Vagina (tissue), 2 donors: ENCODE measurements at regions not wholly inside any gene's neighbourhood (a gene's known extent, or its start where the extent isn't known, plus 50 kb on each side); places are given as distances from the start of the nearest gene placed in this dataset.
A peak's percentile ranks its signal among the peaks of the same experiment; 100 is the strongest.

Experiments used
- DNase-seq, 2 donors: peaks; one replicate each; pipeline ENCODE4 v3.0.0-alpha.2; 2017; ENCODE audit errors: extremely low spot score in 2 of 2
- H3K27ac ChIP-seq: fragments of 200-600 bp; sonication (generic); one replicate; pipeline ENCODE4 v1.5.1; 2019
- H3K27me3 ChIP-seq: fragments of 200-600 bp; sonication (generic); one replicate; pipeline ENCODE4 v1.5.1; 2019
- H3K36me3 ChIP-seq, 2 donors: fragments of 200-600 bp; sonication (generic); one replicate each; pipeline ENCODE4 v1.5.1; 2017 to 2019
- H3K4me1 ChIP-seq: fragments of 200-600 bp; sonication (generic); one replicate; pipeline ENCODE4 v1.5.1; 2019
- H3K4me3 ChIP-seq, 2 donors: fragments of 200-600 bp; sonication (generic); 1 replicate in 1 of 2; 2 replicates in 1 of 2; pipeline ENCODE4 v1.5.1; 2016 to 2019
- H3K9me3 ChIP-seq: fragments of 200-600 bp; sonication (generic); one replicate; pipeline ENCODE4 v1.5.1; 2019
- POLR2A ChIP-seq, 2 donors: fragments of 450-650 bp; IDR thresholded peaks; one replicate each; pipeline ENCODE4 v1.6.1; 2017; ENCODE audit warnings: antibody characterized with exemption in 2 of 2, mild to moderate bottlenecking in 2 of 2, moderate library complexity in 2 of 2
- POLR2AphosphoS5 ChIP-seq, 2 donors: sonication (generic); formaldehyde crosslinking; IDR thresholded peaks; one replicate each; pipeline ENCODE4 v1.9.0; 2017; ENCODE audit warnings: antibody characterized with exemption in 2 of 2, mild to moderate bottlenecking in 2 of 2, low read depth in 1 of 2; ENCODE audit not compliant: insufficient read depth in 1 of 2
- intact Hi-C: fragments of 100-400 bp; cut with DNase I; formaldehyde crosslinking; loops from one replicate; pipeline ENCODE4 v1.15.1; 2023
- TF ChIP-seq, protein P1 (sequence below), 3 experiments: fragments of 450-650 bp in 2 of 3; fragments of 200-600 bp in 1 of 3; sonication (generic) in 1 of 3; IDR thresholded peaks; one replicate each; pipeline ENCODE4 v1.5.1; 2017 to 2019; ENCODE audit warnings: antibody characterized with exemption in 3 of 3, mild to moderate bottlenecking in 2 of 3, moderate library complexity in 2 of 3

DNA sequence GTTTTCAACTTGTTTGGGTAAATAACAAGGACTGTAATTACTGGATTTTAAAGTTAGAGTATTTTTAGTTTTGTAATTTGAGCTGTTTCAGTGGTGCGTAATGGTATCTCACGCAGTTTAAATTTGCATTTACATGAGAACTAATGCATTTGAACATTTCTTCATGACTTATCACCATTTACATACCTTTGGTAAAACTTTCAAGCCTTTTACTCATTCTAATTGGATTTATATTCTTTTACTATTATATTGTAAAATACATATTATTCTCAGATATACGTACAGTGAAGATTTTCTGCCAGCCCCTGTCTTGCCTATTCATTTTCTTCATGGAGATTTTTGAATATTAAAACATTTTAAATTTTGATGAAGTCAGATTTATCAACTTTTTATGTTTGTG, 703.8 kb downstream of the MECOM start:
- intact Hi-C loops, result no loop called here
- Histone ChIP-seq H3K4me3 (no peak overlapping the region), H3K4me1 (peaks cover 6% of the 10 kb centered on the region), H3K9me3 (no peaks in the 10 kb centered on the region), H3K27me3 (no peaks in the 10 kb centered on the region), H3K36me3 (no peaks in the 10 kb centered on the region), H3K27ac (no peak overlapping the region)
- no peak for TF ChIP-seq POLR2A (IDR thresholded peaks at IDR 0.05)
- TF ChIP-seq POLR2AphosphoS5 (IDR thresholded peaks at IDR 0.05; ENCODE audit: insufficient read depth in 1 of 2, low read depth in 1 of 2), result no peak
- TF ChIP-seq, protein P1, sequence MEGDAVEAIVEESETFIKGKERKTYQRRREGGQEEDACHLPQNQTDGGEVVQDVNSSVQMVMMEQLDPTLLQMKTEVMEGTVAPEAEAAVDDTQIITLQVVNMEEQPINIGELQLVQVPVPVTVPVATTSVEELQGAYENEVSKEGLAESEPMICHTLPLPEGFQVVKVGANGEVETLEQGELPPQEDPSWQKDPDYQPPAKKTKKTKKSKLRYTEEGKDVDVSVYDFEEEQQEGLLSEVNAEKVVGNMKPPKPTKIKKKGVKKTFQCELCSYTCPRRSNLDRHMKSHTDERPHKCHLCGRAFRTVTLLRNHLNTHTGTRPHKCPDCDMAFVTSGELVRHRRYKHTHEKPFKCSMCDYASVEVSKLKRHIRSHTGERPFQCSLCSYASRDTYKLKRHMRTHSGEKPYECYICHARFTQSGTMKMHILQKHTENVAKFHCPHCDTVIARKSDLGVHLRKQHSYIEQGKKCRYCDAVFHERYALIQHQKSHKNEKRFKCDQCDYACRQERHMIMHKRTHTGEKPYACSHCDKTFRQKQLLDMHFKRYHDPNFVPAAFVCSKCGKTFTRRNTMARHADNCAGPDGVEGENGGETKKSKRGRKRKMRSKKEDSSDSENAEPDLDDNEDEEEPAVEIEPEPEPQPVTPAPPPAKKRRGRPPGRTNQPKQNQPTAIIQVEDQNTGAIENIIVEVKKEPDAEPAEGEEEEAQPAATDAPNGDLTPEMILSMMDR (IDR thresholded peaks at IDR 0.05), result no peak
- DNase-seq, result no peak

DNA sequence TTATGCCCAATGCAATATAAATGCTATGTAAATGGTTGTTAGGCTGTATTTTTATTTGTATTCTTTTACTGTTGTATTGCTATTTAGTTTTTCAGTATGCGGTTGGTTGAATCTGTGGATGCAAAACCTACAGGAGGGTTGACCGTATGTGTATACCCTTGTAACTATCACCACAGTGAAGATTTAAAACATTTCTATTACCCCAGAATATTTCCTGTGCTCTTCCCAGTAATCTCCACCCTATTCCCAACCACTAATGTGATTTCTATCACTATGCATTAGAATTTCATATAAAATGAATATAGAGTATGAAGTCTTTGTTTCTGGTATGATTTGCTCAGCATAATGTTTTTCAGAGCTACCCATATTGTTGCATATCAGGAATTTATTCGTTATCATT, 705.0 kb downstream of the MECOM start:
- peaks cover 6% of the 10 kb centered on the region for H3K4me1 ChIP-seq
- no peak overlapping the region for H3K27ac ChIP-seq
- H3K36me3 ChIP-seq, result no peaks in the 10 kb centered on the region
- no peaks in the 10 kb centered on the region for H3K27me3 ChIP-seq
- H3K4me3 ChIP-seq, result no peak overlapping the region
- intact Hi-C loops, result no loop called here
- no peaks in the 10 kb centered on the region for H3K9me3 ChIP-seq
- TF ChIP-seq, protein P1 (IDR thresholded peaks at IDR 0.05), result no peak
- TF ChIP-seq POLR2AphosphoS5 (IDR thresholded peaks at IDR 0.05; ENCODE audit: insufficient read depth in 1 of 2, low read depth in 1 of 2), result no peak
- no peak for TF ChIP-seq POLR2A (IDR thresholded peaks at IDR 0.05)
- no peak for DNase-seq

DNA sequence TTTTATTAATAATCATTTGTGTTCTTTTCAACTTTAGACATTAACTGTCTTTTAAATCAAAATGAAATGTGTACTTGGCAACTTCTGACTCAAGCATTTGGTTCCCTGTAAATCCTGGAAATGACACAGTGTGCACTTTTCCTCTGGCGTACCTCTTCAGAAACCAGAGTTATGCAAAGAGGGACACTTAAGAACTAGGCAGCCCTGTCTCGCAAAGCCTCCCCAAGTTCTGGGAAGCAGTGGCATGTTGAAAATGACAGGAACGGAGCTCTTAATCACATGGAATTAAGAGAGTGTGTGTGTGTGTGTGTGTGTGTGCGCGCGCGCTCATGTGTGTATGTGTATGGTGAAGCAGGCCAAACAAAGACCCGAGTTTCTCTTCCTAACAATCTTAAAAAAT, 707.4 kb downstream of the MECOM start:
- Histone ChIP-seq H3K4me1 (peaks cover 6% of the 10 kb centered on the region), H3K27me3 (no peaks in the 10 kb centered on the region), H3K4me3 (no peak overlapping the region), H3K9me3 (no peaks in the 10 kb centered on the region), H3K27ac (no peak overlapping the region), H3K36me3 (no peaks in the 10 kb centered on the region)
- TF ChIP-seq, protein P1 (IDR thresholded peaks at IDR 0.05), result no peak
- TF ChIP-seq POLR2A (IDR thresholded peaks at IDR 0.05) (no peak), POLR2AphosphoS5 (IDR thresholded peaks at IDR 0.05; ENCODE audit: insufficient read depth in 1 of 2, low read depth in 1 of 2) (no peak)
- DNase-seq, result no peak
- intact Hi-C loops, result no loop called here

DNA sequence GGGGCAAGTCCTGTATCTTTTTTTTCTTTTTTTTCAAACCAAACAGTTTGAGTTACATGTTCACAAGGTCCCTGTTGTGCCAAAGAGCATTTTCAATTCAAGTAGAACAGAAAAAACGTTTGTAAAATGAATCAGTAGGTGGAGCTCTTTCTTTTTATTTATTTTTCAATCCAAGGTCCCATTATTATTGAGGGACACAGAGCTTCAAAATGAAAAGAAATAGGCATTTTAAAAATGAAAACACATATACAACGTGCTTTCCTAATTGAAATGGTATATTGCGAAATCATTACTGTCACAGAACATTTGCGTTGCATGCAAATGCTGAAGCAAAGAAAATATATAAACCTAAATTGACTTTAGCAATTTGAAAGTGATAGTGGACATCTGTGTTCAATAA, 711.0 kb downstream of the MECOM start:
- Histone ChIP-seq H3K36me3 (no peaks in the 10 kb centered on the region), H3K27me3 (no peaks in the 10 kb centered on the region), H3K4me3 (no peak overlapping the region), H3K4me1 (peaks cover 6% of the 10 kb centered on the region), H3K27ac (no peak overlapping the region), H3K9me3 (no peaks in the 10 kb centered on the region)
- intact Hi-C loops, result no loop called here
- TF ChIP-seq, protein P1 (IDR thresholded peaks at IDR 0.05), result peak in 1 of 3 experiments; percentile 15
- no peak for TF ChIP-seq POLR2A (IDR thresholded peaks at IDR 0.05)
- no peak for DNase-seq

DNA sequence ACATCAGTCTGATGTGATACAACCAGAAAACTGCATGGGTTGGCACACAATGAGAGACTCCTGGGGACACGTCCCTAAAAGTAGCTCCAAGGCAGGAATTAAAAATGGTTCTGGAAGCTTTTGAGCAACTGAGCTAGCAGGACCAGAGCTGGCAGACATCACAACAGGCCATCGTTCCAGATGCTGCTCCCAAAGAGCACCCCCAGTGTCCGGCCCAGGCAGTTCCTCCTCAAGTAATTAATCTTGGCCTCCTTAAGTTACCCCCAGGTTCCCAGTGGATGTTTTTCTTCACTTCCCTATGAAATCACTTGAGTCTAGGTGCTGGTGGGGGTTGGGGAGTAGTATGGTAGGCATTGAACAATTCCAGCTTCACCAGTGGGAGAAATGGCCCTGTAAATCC, 711.6 kb downstream of the MECOM start:
- Histone ChIP-seq H3K36me3 (no peaks in the 10 kb centered on the region), H3K4me3 (no peak overlapping the region), H3K27ac (no peak overlapping the region), H3K9me3 (no peaks in the 10 kb centered on the region), H3K4me1 (peaks cover 6% of the 10 kb centered on the region), H3K27me3 (no peaks in the 10 kb centered on the region)
- intact Hi-C loops, result no loop called here
- DNase-seq, result no peak
- TF ChIP-seq, protein P1 (IDR thresholded peaks at IDR 0.05), result no peak
- no peak for TF ChIP-seq POLR2AphosphoS5 (IDR thresholded peaks at IDR 0.05; ENCODE audit: insufficient read depth in 1 of 2, low read depth in 1 of 2)
- TF ChIP-seq POLR2A (IDR thresholded peaks at IDR 0.05), result no peak
